ENCODE measurements at regions not wholly inside any gene's neighbourhood (a gene's known extent, or its start where the extent isn't known, plus 50 kb on each side); places are given as distances from the start of the nearest gene placed in this dataset.

GRCh38 chr16:73124665-73125375 lies 76.9 kb upstream of the ZFHX3 start:
- Histone ChIP-seq H3K36me3 (replicated peaks; ENCODE audit: insufficient read depth, low read depth) (no peaks in the 10 kb centered on the region), H3K4me1 (ENCODE audit: insufficient read depth) (no peaks in the 10 kb centered on the region), H3K27me3 (no peaks in the 10 kb centered on the region), H4K20me1 (ENCODE audit: insufficient read depth, poor library complexity, severe bottlenecking) (no peaks in the 10 kb centered on the region), H2AFZ (no peak overlapping the region), H3K9me2 (replicated peaks; ENCODE audit: insufficient read depth) (no peaks in the 10 kb centered on the region), H3K9me3 (ENCODE audit: low read depth) (no peaks in the 10 kb centered on the region), H3K79me2 (no peaks in the 10 kb centered on the region), H3K4me2 (no peak overlapping the region), H3K27ac (no peak overlapping the region), H3K4me3 (no peak overlapping the region)
- TF ChIP-seq CTCF (IDR thresholded peaks at IDR 0.05; ENCODE audit: poor library complexity) (no peak), EZH2phosphoT487 (IDR thresholded peaks at IDR 0.05; ENCODE audit: low read depth, severe bottlenecking, unreplicated experiment) (no peak), EZH2 (IDR thresholded peaks at IDR 0.05; ENCODE audit: borderline replicate concordance) (no peak)
- no peak for DNase-seq (ENCODE audit: low spot score)
- WGBS (ENCODE audit: low lambda C conversion rate, missing lambda C conversion rate), result 86% methylated on average over 4 of the region's 4 CpGs

- Histone ChIP-seq H3K9me2 (replicated peaks; ENCODE audit: insufficient read depth) (no peaks in the 10 kb centered on the region), H4K20me1 (ENCODE audit: insufficient read depth, poor library complexity, severe bottlenecking) (no peaks in the 10 kb centered on the region), H3K4me3 (no peak overlapping the region), H3K9me3 (ENCODE audit: low read depth) (no peaks in the 10 kb centered on the region), H3K4me2 (no peak overlapping the region), H3K36me3 (replicated peaks; ENCODE audit: insufficient read depth, low read depth) (no peaks in the 10 kb centered on the region), H2AFZ (no peak overlapping the region), H3K4me1 (ENCODE audit: insufficient read depth) (no peaks in the 10 kb centered on the region), H3K27ac (no peak overlapping the region), H3K27me3 (no peaks in the 10 kb centered on the region), H3K79me2 (no peaks in the 10 kb centered on the region)
- TF ChIP-seq CTCF (IDR thresholded peaks at IDR 0.05; ENCODE audit: poor library complexity), result no peak
- no peak for TF ChIP-seq EZH2phosphoT487 (IDR thresholded peaks at IDR 0.05; ENCODE audit: low read depth, severe bottlenecking, unreplicated experiment)
- TF ChIP-seq EZH2 (IDR thresholded peaks at IDR 0.05; ENCODE audit: borderline replicate concordance), result no peak
- 93% methylated on average over 10 of the region's 10 CpGs for WGBS (ENCODE audit: low lambda C conversion rate, missing lambda C conversion rate)
- no peak for DNase-seq (ENCODE audit: low spot score)
Measured at GRCh38 chr16:73124097-73124652, 76.2 kb upstream of the ZFHX3 start.

GRCh38 chr16:73122604-73123391 lies 74.9 kb upstream of the ZFHX3 start:
- H3K36me3 ChIP-seq (replicated peaks; ENCODE audit: insufficient read depth, low read depth), result no peaks in the 10 kb centered on the region
- H3K4me1 ChIP-seq (ENCODE audit: insufficient read depth), result no peaks in the 10 kb centered on the region
- no peaks in the 10 kb centered on the region for H3K9me3 ChIP-seq (ENCODE audit: low read depth)
- no peaks in the 10 kb centered on the region for H4K20me1 ChIP-seq (ENCODE audit: insufficient read depth, poor library complexity, severe bottlenecking)
- H3K79me2 ChIP-seq, result no peaks in the 10 kb centered on the region
- no peak overlapping the region for H2AFZ ChIP-seq
- no peak overlapping the region for H3K4me2 ChIP-seq
- no peak overlapping the region for H3K27ac ChIP-seq
- WGBS (ENCODE audit: low lambda C conversion rate, missing lambda C conversion rate), result 76% methylated on average over 10 of the region's 10 CpGs
- no peaks in the 10 kb centered on the region for H3K27me3 ChIP-seq
- no peak overlapping the region for H3K4me3 ChIP-seq
- no peak for DNase-seq (ENCODE audit: low spot score)
- H3K9me2 ChIP-seq (replicated peaks; ENCODE audit: insufficient read depth), result no peaks in the 10 kb centered on the region
- no peak for TF ChIP-seq EZH2 (IDR thresholded peaks at IDR 0.05; ENCODE audit: borderline replicate concordance)
- TF ChIP-seq EZH2phosphoT487 (IDR thresholded peaks at IDR 0.05; ENCODE audit: low read depth, severe bottlenecking, unreplicated experiment), result no peak
- TF ChIP-seq CTCF (IDR thresholded peaks at IDR 0.05; ENCODE audit: poor library complexity), result no peak
